ENCODE measurements at regions not wholly inside any gene's neighbourhood (a gene's known extent, or its start where the extent isn't known, plus 50 kb on each side); places are given as distances from the start of the nearest gene placed in this dataset.
A peak's percentile ranks its signal among the peaks of the same experiment; 100 is the strongest.

DNA sequence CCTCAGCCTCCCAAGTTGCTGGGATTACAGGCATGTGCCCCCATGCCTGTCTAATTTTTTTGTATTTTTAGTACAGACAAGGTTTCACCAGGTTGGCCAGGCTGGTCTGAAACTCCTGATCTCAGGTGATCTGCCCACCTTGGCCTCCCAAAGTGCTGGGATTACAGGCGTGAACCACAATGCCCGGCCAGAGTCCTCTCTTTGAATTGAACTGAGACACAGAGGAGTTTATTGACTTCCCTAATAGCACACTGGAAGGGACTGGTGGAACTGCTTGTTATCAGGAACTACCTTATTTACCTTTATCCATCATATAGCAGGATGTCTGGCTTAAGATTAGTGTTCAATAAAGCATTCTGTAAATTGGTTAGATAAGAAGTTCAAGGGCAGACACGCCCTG lies 613.8 kb downstream of the EFNB2 start:
- no peak overlapping the region for H3K4me3 ChIP-seq (ENCODE audit: control insufficient read depth, low read depth, low read length)
- no peak for DNase-seq (ENCODE audit: low read depth)
- TF ChIP-seq, protein P1, sequence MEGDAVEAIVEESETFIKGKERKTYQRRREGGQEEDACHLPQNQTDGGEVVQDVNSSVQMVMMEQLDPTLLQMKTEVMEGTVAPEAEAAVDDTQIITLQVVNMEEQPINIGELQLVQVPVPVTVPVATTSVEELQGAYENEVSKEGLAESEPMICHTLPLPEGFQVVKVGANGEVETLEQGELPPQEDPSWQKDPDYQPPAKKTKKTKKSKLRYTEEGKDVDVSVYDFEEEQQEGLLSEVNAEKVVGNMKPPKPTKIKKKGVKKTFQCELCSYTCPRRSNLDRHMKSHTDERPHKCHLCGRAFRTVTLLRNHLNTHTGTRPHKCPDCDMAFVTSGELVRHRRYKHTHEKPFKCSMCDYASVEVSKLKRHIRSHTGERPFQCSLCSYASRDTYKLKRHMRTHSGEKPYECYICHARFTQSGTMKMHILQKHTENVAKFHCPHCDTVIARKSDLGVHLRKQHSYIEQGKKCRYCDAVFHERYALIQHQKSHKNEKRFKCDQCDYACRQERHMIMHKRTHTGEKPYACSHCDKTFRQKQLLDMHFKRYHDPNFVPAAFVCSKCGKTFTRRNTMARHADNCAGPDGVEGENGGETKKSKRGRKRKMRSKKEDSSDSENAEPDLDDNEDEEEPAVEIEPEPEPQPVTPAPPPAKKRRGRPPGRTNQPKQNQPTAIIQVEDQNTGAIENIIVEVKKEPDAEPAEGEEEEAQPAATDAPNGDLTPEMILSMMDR (IDR thresholded peaks at IDR 0.05; ENCODE audit: control insufficient read depth, insufficient read depth, low read depth, low read length, missing control alignments) = no peak

GRCh38 chr13:105920370-105920769 lies 615.1 kb downstream of the EFNB2 start:
- DNase-seq (ENCODE audit: low read depth) = peak; percentile 52
- TF ChIP-seq, protein P1 (IDR thresholded peaks at IDR 0.05; ENCODE audit: control insufficient read depth, insufficient read depth, low read depth, low read length, missing control alignments) = no peak
- no peak overlapping the region for H3K4me3 ChIP-seq (ENCODE audit: control insufficient read depth, low read depth, low read length)

GRCh38 chr13:105918842-105919741 lies 616.4 kb downstream of the EFNB2 start:
- TF ChIP-seq, protein P1 (IDR thresholded peaks at IDR 0.05; ENCODE audit: control insufficient read depth, insufficient read depth, low read depth, low read length, missing control alignments) = no peak
- no peak overlapping the region for H3K4me3 ChIP-seq (ENCODE audit: control insufficient read depth, low read depth, low read length)
- no peak for DNase-seq (ENCODE audit: low read depth)

DNA sequence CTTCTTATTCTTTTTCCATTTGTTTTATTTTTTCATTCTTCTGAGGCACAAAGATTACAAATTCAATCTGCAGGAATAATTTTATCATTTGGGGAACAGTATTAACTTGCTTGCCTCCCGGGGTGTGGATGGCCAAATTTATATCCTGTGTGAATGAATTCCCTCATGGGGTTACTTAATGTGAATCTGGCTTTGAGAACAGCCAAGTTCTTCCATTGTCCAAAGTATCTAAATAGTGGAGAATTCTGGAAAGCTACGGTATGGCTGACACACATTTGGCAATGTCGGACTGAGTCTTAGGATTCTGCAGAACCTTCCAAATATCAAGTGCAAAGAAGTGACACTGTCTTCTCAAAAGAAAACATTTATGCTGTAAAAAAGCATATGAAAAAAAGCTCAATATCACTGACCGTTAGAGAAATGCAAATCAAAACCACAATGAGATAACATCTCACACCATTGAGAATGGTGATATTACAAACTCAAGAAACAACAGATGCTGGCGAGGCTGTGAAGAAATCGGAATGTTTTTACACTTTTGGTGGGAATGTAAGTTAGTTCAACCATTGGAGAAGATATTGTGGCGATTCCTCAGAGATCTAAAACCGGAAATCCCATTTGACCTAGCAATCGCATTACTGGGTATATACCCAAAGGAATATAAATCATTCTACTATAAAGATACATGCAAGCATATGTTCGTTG lies 620.2 kb downstream of the EFNB2 start:
- TF ChIP-seq, protein P1 (IDR thresholded peaks at IDR 0.05; ENCODE audit: control insufficient read depth, insufficient read depth, low read depth, low read length, missing control alignments) = no peak

DNA sequence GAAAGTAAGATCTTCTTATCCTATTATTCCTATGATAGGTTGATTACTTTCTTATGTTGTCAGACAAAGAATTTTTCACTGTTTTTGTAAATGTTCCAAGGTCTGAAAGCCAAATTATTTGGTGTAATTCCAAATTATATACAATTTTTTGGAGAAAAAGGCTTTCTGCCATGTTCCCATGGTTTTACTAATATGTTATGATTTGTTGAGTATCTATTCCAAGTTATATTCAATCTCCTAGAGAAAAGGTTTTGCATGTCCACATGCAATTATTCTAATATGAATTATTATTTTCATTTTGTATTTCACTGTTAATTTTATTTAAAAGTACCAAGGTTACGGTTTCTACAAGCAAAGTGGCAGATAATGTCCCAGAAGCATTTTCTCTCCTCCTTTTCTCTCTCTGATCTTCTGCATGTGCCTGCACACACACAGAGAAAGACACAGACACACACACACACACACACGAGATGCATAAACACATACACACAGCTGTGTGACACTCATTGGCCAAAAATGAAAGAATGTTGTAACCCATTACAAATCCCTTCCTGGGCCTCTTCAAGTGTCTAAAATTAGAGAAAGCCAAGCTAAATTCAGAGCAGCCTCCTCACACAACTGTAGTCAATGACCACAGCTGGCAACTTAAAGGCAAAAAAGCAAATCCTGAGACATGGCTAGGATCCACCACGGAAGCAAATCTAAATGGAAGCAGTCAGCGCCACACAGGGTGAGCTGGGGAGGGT lies 621.0 kb downstream of the EFNB2 start:
- TF ChIP-seq, protein P1 (IDR thresholded peaks at IDR 0.05; ENCODE audit: control insufficient read depth, insufficient read depth, low read depth, low read length, missing control alignments) = no peak
- no peak overlapping the region for H3K4me3 ChIP-seq (ENCODE audit: control insufficient read depth, low read depth, low read length)
- peak; percentile 77 for DNase-seq (ENCODE audit: low read depth)

More for the DNA sequence above, 620.2 kb downstream of the EFNB2 start:
- H3K4me3 ChIP-seq (ENCODE audit: control insufficient read depth, low read depth, low read length) = no peak overlapping the region
- DNase-seq (ENCODE audit: low read depth) = no peak

DNA sequence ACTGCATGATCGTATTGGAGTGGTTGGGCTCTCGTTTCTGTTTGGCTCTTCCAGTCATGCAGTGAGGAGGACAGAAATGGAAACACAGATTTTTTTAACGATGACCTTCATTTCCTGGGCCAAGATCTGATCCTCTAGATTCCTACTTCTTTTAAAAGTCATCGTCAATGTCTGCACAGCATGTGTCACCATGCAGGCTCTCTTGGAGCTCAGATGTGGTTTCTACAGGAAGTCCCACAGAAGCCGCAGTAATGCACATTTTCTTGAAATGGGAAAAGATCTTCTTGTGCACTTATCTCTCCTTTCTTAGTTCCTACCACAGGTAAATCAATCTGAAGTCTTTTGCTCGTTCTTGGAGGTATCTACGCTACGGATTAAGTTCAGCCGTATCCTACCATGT lies 626.9 kb downstream of the EFNB2 start:
- H3K4me3 ChIP-seq (ENCODE audit: control insufficient read depth, low read depth, low read length) = no peak overlapping the region
- TF ChIP-seq, protein P1 (IDR thresholded peaks at IDR 0.05; ENCODE audit: control insufficient read depth, insufficient read depth, low read depth, low read length, missing control alignments) = no peak
- no peak for DNase-seq (ENCODE audit: low read depth)

Measured in AG09309 (cell line).